HepG2 (cell line): ENCODE measurements at regions not wholly inside any gene's neighbourhood (a gene's known extent, or its start where the extent isn't known, plus 50 kb on each side); places are given as distances from the start of the nearest gene placed in this dataset.

ENCODE experiments used
- ATAC-seq: fragments of 200-7000 bp; cut with Tn5 transposase; 3 replicates; pipeline ENCODE4 v1.9.1; 2020; ENCODE audit warnings: mild to moderate bottlenecking, moderate library complexity
- BruUV-seq: library from RNA; stranded (reverse); fragments of 400-500 nt; replicated peaks from 2 replicates; lab custom pipeline; 2021; lab: Mats Ljungman, UMichigan
- CTCF ChIA-PET: fragments of 300-600 bp; formaldehyde crosslinking; extraction: SDS; loops from one replicate; lab custom pipeline; 2021; ENCODE audit warnings: low total read pairs, inconsistent platforms, low intra/inter-chr PET ratio; lab: Yijun Ruan, JAX
- POLR2A ChIA-PET: fragments of 350-600 bp; sonication (Branson Sonifier 250); formaldehyde crosslinking; loops from one replicate; lab custom pipeline; 2020; ENCODE audit warnings: antibody characterized with exemption, inconsistent platforms; lab: Yijun Ruan, JAX
- DNase-seq: peaks from one replicate; pipeline ENCODE4 v3.0.0-alpha.2; 2015; ENCODE audit warnings: low spot score
- FAIRE-seq: peaks from 3 replicates; lab custom pipeline; 2011; peaks lifted over from hg19 to GRCh38; lab: Jason Lieb, UNC
- H2AFZ ChIP-seq: one replicate; pipeline ENCODE4 v1.6.1; 2011; ENCODE audit warnings: low read length, inconsistent platforms
- H3K27ac ChIP-seq: fragments of 300-600 bp; 3 replicates; pipeline ENCODE4 v1.8.0; 2011; ENCODE audit warnings: mixed run types, mild to moderate bottlenecking, mixed read lengths, low read length, inconsistent platforms; ENCODE audit not compliant: insufficient read depth; ENCODE audit errors: extremely low read length
- H3K27me3 ChIP-seq, 2 experiments: fragments of 200-600 bp in 1 of 2; 2 replicates in 1 of 2; 3 replicates in 1 of 2; pipeline versions ENCODE4 v1.6.0 to v1.8.0; 2011; ENCODE audit warnings: low read length in 2 of 2, mild to moderate bottlenecking in 2 of 2, moderate library complexity in 2 of 2, inconsistent platforms in 1 of 2; ENCODE audit not compliant: insufficient read depth in 2 of 2, control insufficient read depth in 1 of 2
- H3K36me3 ChIP-seq, 2 experiments: fragments of 200-600 bp in 1 of 2; replicated peaks in 1 of 2; 2 replicates in 1 of 2; 3 replicates in 1 of 2; pipeline versions ENCODE4 v1.5.1 to v1.8.0; 2011; ENCODE audit warnings: low read length in 2 of 2, inconsistent platforms in 1 of 2; ENCODE audit not compliant: insufficient read depth in 2 of 2, control insufficient read depth in 1 of 2
- H3K4me1 ChIP-seq: 2 replicates; pipeline ENCODE4 v1.5.1; 2012; ENCODE audit warnings: low read length, inconsistent platforms; ENCODE audit not compliant: insufficient read depth
- H3K4me2 ChIP-seq: 2 replicates; pipeline ENCODE4 v1.6.0; 2011; ENCODE audit warnings: low read depth, low read length, inconsistent platforms
- H3K4me3 ChIP-seq, 3 experiments: fragments of 200-600 bp in 1 of 3; sonication (generic), shearing (Covaris generic) in 1 of 3; replicated peaks in 1 of 3; 2 replicates each; pipeline ENCODE4 v1.5.1; 2011 to 2016; ENCODE audit warnings: low read length in 3 of 3, inconsistent platforms in 2 of 3, low read depth in 2 of 3, mild to moderate bottlenecking in 2 of 3, control low read depth in 1 of 3, mixed read lengths in 1 of 3; ENCODE audit not compliant: insufficient read depth in 1 of 3
- H3K79me2 ChIP-seq: one replicate; pipeline ENCODE4 v1.6.1; 2011; ENCODE audit warnings: low read length, inconsistent platforms; ENCODE audit not compliant: insufficient read depth
- H3K9ac ChIP-seq: 2 replicates; pipeline ENCODE4 v1.6.0; 2011; ENCODE audit warnings: mild to moderate bottlenecking, low read depth, low read length, inconsistent platforms; ENCODE audit not compliant: insufficient read depth
- H3K9me3 ChIP-seq: 2 replicates; pipeline ENCODE4 v1.5.1; 2012; ENCODE audit warnings: mild to moderate bottlenecking, low read length
- H4K20me1 ChIP-seq: 2 replicates; pipeline ENCODE4 v1.6.0; 2011; ENCODE audit warnings: inconsistent platforms, mild to moderate bottlenecking, low read length, moderate library complexity; ENCODE audit not compliant: insufficient read depth
- ATM ChIP-seq: fragments of 450-650 bp; IDR thresholded peaks from 2 replicates; pipeline ENCODE4 v1.7.1; 2017; ENCODE audit warnings: mild to moderate bottlenecking, borderline replicate concordance
- KAT7 ChIP-seq: IDR thresholded peaks from 2 replicates; pipeline ENCODE4 v1.6.1; 2018; ENCODE audit warnings: borderline replicate concordance, missing compliant biosample characterization
- PLRG1 ChIP-seq: fragments of 450-650 bp; conservative IDR thresholded peaks from 2 replicates; pipeline ENCODE4 v1.6.1; 2016
- ZNF230 ChIP-seq: sonication (generic); formaldehyde crosslinking; IDR thresholded peaks from 2 replicates; pipeline ENCODE4 v1.4.0; 2020; ENCODE audit warnings: mild to moderate bottlenecking, missing genetic modification reagents
- ZNF33B ChIP-seq: sonication (generic); formaldehyde crosslinking; IDR thresholded peaks from 2 replicates; pipeline ENCODE4 v1.5.1; 2020; ENCODE audit warnings: mild to moderate bottlenecking, missing genetic modification reagents
- ZNF343 ChIP-seq: sonication (generic); formaldehyde crosslinking; IDR thresholded peaks from 2 replicates; pipeline ENCODE4 v1.4.0; 2020; ENCODE audit warnings: mild to moderate bottlenecking, missing genetic modification reagents
- ZNF556 ChIP-seq: sonication (generic); formaldehyde crosslinking; IDR thresholded peaks from 2 replicates; pipeline ENCODE4 v1.4.0; 2020; ENCODE audit warnings: mild to moderate bottlenecking, missing genetic modification reagents, borderline replicate concordance
- WGBS: methylation state at CpG from one replicate; pipeline ENCODE4 v1.1.6; 2017; ENCODE audit warnings: low lambda C conversion rate; 5-methylcytosine and 5-hydroxymethylcytosine counted together
- in situ Hi-C: cut with HindIII; loops from 2 replicates; pipeline ENCODE4 v1.10.0; 2017; ENCODE audit warnings: low pct_unique_long_range_greater_than_20kb; ENCODE audit not compliant: extremely low pct_ligation_motif_present
- intact Hi-C: fragments of 100-400 bp; cut with micrococcal nuclease; formaldehyde crosslinking; loops from one replicate; pipeline ENCODE4 v1.10.0; 2022; ENCODE audit not compliant: unreplicated experiment
- TF ChIP-seq, protein P1 (sequence below): sonication (generic); formaldehyde crosslinking; IDR thresholded peaks from 2 replicates; pipeline ENCODE4 v1.4.0; 2020; ENCODE audit warnings: missing genetic modification reagents
- TF ChIP-seq, protein P2 (sequence below): sonication (generic); formaldehyde crosslinking; IDR thresholded peaks from 2 replicates; pipeline ENCODE4 v1.5.0; 2020; ENCODE audit warnings: missing genetic modification reagents, mild to moderate bottlenecking, borderline replicate concordance
- TF ChIP-seq, protein P3 (sequence below): sonication (generic); formaldehyde crosslinking; IDR thresholded peaks from 2 replicates; pipeline ENCODE4 v1.4.0; 2020; ENCODE audit warnings: missing genetic modification reagents
- TF ChIP-seq, protein P4 (sequence below): sonication (generic); formaldehyde crosslinking; IDR thresholded peaks from 2 replicates; pipeline ENCODE4 v1.8.0; 2022; ENCODE audit warnings: mild to moderate bottlenecking, missing genetic modification reagents, borderline replicate concordance

DNA sequence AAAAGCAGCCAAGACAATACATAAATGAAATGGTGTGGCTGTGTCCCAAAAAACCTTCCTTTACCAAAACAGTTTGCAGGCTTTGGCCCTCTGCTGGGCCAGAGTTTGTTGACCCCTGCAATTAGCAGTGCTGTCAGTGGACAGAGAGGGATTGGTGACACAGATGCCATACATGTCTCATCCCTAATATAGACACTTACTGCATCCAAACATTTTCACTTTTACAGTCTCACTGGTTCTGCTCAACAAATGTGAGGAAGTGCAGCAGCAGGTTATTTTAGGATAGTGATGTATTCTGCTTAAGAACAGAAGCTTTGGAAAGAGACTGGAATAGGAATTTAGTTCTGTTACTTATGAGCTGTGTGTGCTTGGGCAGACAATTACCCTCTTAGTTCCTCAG, 462.8 kb upstream of the LRRC7 start (continued):
- TF ChIP-seq ZNF343 (CRISPR knock-in tag) (no peak), ZNF230 (CRISPR knock-in tag) (no peak)

DNA sequence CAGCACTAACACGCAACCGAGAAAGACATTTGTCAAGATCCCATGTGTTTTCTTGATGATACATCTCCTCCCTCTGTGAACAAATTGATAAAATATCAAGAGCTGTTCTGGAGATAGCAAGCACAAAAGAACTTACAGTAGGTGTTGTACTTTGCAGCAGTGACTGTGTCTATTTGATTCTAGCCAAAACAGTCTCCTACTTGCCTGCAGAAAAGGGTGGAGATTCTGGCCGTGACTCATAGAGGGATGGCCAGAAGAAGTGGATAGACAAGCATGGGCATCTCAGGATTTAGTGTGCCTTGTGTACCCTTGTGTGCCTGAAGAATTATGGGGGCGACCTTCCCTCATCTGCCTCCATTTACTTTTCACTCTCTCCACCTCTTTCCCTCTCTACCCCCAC, 458.4 kb upstream of the LRRC7 start:
- WGBS = 28% methylated on average over 4 of the region's 4 CpGs
- Histone ChIP-seq H3K4me2 (no peak overlapping the region), H3K4me1 (no peaks in the 10 kb centered on the region), H3K9me3 (peaks cover 84% of the 10 kb centered on the region), H3K36me3 (no peaks in the 10 kb centered on the region), H3K9ac (no peak overlapping the region), H4K20me1 (no peaks in the 10 kb centered on the region), H3K27ac (no peak overlapping the region), H3K27me3 (no peaks in the 10 kb centered on the region), H3K79me2 (no peaks in the 10 kb centered on the region), H3K4me3 (no peak overlapping the region), H2AFZ (no peak overlapping the region)
- DNase-seq (no peak), FAIRE-seq (no peak), ATAC-seq (no peak)
- TF ChIP-seq, protein P1, sequence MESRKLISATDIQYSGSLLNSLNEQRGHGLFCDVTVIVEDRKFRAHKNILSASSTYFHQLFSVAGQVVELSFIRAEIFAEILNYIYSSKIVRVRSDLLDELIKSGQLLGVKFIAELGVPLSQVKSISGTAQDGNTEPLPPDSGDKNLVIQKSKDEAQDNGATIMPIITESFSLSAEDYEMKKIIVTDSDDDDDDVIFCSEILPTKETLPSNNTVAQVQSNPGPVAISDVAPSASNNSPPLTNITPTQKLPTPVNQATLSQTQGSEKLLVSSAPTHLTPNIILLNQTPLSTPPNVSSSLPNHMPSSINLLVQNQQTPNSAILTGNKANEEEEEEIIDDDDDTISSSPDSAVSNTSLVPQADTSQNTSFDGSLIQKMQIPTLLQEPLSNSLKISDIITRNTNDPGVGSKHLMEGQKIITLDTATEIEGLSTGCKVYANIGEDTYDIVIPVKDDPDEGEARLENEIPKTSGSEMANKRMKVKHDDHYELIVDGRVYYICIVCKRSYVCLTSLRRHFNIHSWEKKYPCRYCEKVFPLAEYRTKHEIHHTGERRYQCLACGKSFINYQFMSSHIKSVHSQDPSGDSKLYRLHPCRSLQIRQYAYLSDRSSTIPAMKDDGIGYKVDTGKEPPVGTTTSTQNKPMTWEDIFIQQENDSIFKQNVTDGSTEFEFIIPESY (CRISPR knock-in tag) = no peak
- TF ChIP-seq ATM = no peak
- TF ChIP-seq, protein P2, sequence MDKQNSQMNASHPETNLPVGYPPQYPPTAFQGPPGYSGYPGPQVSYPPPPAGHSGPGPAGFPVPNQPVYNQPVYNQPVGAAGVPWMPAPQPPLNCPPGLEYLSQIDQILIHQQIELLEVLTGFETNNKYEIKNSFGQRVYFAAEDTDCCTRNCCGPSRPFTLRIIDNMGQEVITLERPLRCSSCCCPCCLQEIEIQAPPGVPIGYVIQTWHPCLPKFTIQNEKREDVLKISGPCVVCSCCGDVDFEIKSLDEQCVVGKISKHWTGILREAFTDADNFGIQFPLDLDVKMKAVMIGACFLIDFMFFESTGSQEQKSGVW (CRISPR knock-in tag) = no peak
- TF ChIP-seq ZNF33B = no peak
- TF ChIP-seq, protein P3, sequence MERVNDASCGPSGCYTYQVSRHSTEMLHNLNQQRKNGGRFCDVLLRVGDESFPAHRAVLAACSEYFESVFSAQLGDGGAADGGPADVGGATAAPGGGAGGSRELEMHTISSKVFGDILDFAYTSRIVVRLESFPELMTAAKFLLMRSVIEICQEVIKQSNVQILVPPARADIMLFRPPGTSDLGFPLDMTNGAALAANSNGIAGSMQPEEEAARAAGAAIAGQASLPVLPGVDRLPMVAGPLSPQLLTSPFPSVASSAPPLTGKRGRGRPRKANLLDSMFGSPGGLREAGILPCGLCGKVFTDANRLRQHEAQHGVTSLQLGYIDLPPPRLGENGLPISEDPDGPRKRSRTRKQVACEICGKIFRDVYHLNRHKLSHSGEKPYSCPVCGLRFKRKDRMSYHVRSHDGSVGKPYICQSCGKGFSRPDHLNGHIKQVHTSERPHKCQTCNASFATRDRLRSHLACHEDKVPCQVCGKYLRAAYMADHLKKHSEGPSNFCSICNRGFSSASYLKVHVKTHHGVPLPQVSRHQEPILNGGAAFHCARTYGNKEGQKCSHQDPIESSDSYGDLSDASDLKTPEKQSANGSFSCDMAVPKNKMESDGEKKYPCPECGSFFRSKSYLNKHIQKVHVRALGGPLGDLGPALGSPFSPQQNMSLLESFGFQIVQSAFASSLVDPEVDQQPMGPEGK (CRISPR knock-in tag) = no peak
- TF ChIP-seq, protein P4, sequence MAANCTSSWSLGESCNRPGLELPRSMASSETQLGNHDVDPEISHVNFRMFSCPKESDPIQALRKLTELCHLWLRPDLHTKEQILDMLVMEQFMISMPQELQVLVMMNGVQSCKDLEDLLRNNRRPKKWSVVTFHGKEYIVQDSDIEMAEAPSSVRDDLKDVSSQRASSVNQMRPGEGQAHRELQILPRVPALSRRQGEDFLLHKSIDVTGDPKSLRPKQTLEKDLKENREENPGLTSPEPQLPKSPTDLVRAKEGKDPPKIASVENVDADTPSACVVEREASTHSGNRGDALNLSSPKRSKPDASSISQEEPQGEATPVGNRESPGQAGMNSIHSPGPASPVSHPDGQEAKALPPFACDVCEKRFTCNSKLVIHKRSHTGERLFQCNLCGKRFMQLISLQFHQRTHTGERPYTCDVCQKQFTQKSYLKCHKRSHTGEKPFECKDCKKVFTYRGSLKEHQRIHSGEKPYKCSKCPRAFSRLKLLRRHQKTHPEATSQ (CRISPR knock-in tag) = no peak
- TF ChIP-seq KAT7 (CRISPR knock-in tag) = no peak
- TF ChIP-seq ZNF556 (CRISPR knock-in tag) = no peak
- TF ChIP-seq PLRG1 = no peak
- CTCF ChIA-PET = no interaction called here
- in situ Hi-C loops (no loop called here), intact Hi-C loops (no loop called here)
- POLR2A ChIA-PET = no interaction called here
- no TSS peak for BruUV-seq
